ENCODE measurements at regions not wholly inside any gene's neighbourhood (a gene's known extent, or its start where the extent isn't known, plus 50 kb on each side); places are given as distances from the start of the nearest gene placed in this dataset.

- DNase-seq (ENCODE audit: low read depth) = no peak
- TF ChIP-seq, protein P1, sequence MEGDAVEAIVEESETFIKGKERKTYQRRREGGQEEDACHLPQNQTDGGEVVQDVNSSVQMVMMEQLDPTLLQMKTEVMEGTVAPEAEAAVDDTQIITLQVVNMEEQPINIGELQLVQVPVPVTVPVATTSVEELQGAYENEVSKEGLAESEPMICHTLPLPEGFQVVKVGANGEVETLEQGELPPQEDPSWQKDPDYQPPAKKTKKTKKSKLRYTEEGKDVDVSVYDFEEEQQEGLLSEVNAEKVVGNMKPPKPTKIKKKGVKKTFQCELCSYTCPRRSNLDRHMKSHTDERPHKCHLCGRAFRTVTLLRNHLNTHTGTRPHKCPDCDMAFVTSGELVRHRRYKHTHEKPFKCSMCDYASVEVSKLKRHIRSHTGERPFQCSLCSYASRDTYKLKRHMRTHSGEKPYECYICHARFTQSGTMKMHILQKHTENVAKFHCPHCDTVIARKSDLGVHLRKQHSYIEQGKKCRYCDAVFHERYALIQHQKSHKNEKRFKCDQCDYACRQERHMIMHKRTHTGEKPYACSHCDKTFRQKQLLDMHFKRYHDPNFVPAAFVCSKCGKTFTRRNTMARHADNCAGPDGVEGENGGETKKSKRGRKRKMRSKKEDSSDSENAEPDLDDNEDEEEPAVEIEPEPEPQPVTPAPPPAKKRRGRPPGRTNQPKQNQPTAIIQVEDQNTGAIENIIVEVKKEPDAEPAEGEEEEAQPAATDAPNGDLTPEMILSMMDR (conservative IDR thresholded peaks at IDR 0.05; ENCODE audit: low read depth, low read length) = no peak
- H3K4me3 ChIP-seq (ENCODE audit: low read length) = no peak overlapping the region
Measured at GRCh38 chr15:96108405-96108804, 222.1 kb upstream of the NR2F2 start.

DNA sequence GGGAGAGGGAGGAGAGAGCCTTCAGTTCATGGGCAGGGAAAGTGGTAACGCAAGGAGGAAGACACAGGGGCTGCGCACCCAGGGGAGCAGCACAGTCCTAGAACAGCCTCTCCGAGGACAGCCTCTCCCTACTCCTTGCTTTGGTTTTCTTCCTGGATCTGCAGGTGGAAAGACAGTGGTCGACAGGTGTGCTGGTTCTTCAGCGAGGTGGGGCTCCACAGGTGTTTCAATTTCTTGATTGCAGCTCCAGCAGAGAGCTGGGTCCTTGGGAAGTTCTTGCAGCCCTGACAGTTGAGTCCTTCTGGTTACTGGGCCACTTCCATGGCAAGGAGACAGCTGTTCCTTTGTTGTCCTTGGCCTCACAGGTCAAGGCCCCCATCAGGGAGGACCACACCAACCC is 220.7 kb upstream of the NR2F2 start:
- DNase-seq (ENCODE audit: low read depth) = no peak
- TF ChIP-seq, protein P1 (conservative IDR thresholded peaks at IDR 0.05; ENCODE audit: low read depth, low read length) = no peak

GRCh38 chr15:96112018-96112417 is 218.5 kb upstream of the NR2F2 start:
- no peak overlapping the region for H3K4me3 ChIP-seq (ENCODE audit: low read length)
- TF ChIP-seq, protein P1 (conservative IDR thresholded peaks at IDR 0.05; ENCODE audit: low read depth, low read length) = no peak
- DNase-seq (ENCODE audit: low read depth) = no peak

More for the DNA sequence above, 220.7 kb upstream of the NR2F2 start:
- no peak overlapping the region for H3K4me3 ChIP-seq (ENCODE audit: low read length)

DNA sequence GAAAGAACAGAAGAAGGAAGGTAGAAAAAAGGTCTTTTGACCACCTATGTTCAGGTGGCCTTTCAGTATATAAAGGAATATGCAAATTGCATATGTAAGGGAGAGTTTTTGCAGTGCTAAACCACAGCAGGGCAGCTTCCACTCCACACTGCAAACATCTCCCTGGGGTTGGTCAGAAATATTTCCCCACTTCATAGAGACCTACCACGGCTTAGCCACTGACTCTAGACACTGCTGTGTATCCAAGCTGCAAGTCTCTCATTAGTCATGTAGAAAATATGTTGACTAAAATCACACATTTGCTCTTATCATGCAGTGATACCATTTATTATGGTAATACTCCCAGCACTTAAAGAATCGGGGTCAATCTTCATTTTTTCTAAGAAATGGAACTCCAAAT is 214.9 kb upstream of the NR2F2 start:
- no peak overlapping the region for H3K4me3 ChIP-seq (ENCODE audit: low read length)
- TF ChIP-seq, protein P1 (conservative IDR thresholded peaks at IDR 0.05; ENCODE audit: low read depth, low read length) = no peak
- DNase-seq (ENCODE audit: low read depth) = peak; percentile 47

GRCh38 chr15:96117270-96117669 is 213.2 kb upstream of the NR2F2 start:
- H3K4me3 ChIP-seq (ENCODE audit: low read length) = no peak overlapping the region
- DNase-seq (ENCODE audit: low read depth) = no peak
- TF ChIP-seq, protein P1 (conservative IDR thresholded peaks at IDR 0.05; ENCODE audit: low read depth, low read length) = no peak

DNA sequence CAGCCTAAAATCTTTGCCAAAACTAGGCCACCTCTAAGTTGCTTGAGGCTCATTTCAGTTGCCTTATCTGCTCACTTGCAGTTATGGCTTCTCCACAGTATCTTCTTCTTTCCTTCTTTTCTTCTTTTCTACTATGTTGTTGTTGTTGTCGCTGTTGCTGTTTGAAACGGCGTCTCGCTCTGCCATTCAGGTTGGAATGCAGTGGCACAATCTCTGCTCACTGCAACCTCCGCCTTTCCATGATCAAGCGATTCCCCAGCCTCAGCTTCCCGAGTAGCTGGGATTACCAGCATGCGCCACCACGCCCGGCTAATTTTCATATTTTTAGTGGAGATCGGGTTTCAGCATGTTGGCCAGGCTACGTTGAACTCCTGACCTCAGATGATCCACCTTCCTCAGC is 210.8 kb upstream of the NR2F2 start:
- no peak for DNase-seq (ENCODE audit: low read depth)
- H3K4me3 ChIP-seq (ENCODE audit: low read length) = no peak overlapping the region
- TF ChIP-seq, protein P1 (conservative IDR thresholded peaks at IDR 0.05; ENCODE audit: low read depth, low read length) = no peak

DNA sequence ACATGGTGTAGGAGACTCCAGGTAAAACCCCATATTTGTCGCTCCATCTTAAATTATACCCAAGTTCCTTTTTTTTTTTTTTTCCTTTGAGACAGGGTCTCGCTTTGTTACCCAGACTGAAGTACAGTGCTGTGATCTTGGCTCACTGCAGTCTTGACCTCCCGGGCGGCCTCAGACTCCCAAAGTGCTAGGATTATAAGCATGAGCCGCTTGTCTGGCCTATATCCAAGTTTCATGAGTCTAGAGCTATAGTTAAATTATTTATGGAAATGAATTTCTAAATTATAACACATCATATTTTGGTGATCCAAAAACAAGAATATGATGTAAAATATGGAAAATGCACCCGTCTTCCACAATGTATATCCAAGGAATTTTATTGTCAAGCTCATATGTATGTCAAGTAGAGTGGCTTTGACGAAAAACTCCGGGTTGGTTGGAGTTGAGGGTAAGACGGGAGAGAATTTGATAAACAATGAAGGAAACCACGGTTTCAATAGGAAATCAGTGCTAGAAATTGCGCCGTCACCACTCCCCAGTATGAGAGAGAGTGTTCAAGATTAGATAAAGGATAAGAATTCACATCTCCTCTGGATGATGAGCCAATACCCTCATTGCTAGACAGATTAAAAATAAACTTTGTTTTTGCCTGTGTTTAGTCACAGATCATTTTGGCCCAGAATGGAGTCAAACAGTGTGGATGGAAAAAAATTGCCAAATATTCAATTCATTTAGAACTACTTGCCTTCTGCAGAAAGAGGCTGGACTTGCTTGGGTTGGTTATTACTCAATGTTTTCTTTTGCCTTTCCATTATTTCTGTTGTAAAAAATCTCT is 209.2 kb upstream of the NR2F2 start:
- H3K4me3 ChIP-seq (ENCODE audit: low read length) = no peak overlapping the region
- peak; percentile 59 for DNase-seq (ENCODE audit: low read depth)
- TF ChIP-seq, protein P1 (conservative IDR thresholded peaks at IDR 0.05; ENCODE audit: low read depth, low read length) = no peak
